Lower leg skin (tissue), 4 donors: ENCODE measurements at regions not wholly inside any gene's neighbourhood (a gene's known extent, or its start where the extent isn't known, plus 50 kb on each side); places are given as distances from the start of the nearest gene placed in this dataset.

Experiments
- DNase-seq, 2 donors: peaks; one replicate each; pipeline ENCODE4 v3.0.0-alpha.2; 2019; ENCODE audit warnings: low spot score in 2 of 2
- H3K4me3 ChIP-seq: fragments of 200-600 bp; sonication (generic); 2 replicates; pipeline ENCODE4 v1.5.1; 2017; ENCODE audit warnings: mild to moderate bottlenecking, low read depth; ENCODE audit not compliant: poor library complexity, severe bottlenecking
- CTCF ChIP-seq, 3 donors: fragments of 450-650 bp; IDR thresholded peaks; one replicate each; pipeline ENCODE4 v1.5.1; 2016; ENCODE audit warnings: antibody characterized with exemption in 3 of 3, mild to moderate bottlenecking in 3 of 3, moderate library complexity in 2 of 3
- POLR2A ChIP-seq, 2 donors: fragments of 450-650 bp; IDR thresholded peaks; one replicate each; pipeline ENCODE4 v1.6.1; 2016 to 2017; ENCODE audit warnings: antibody characterized with exemption in 2 of 2, mild to moderate bottlenecking in 1 of 2, moderate library complexity in 1 of 2
- WGBS, 2 donors: methylation state at CpG; one replicate each; pipeline ENCODE4 v1.1.5; 2018; 5-methylcytosine and 5-hydroxymethylcytosine counted together
- intact Hi-C: fragments of 100-400 bp; cut with DNase I; formaldehyde crosslinking; loops from one replicate; pipeline ENCODE4 v1.15.0; 2023; ENCODE audit warnings: low total_unique reads

GRCh38 chr5:17432569-17432968 is 65.5 kb upstream of the TAF11L2 start:
- no peak for DNase-seq
- intact Hi-C loops, result no loop called here
- no peak overlapping the region for H3K4me3 ChIP-seq
- WGBS, 2 donors, result 91 to 95% methylated on average over 3 of the region's 3 CpGs
- TF ChIP-seq CTCF (IDR thresholded peaks at IDR 0.05) (no peak), POLR2A (IDR thresholded peaks at IDR 0.05) (no peak)

- TF ChIP-seq POLR2A (IDR thresholded peaks at IDR 0.05), result no peak
- no peak for TF ChIP-seq CTCF (IDR thresholded peaks at IDR 0.05)
- WGBS, 2 donors, result 74 to 81% methylated on average over 6 of the region's 6 CpGs
- DNase-seq, result no peak
- H3K4me3 ChIP-seq, result no peak overlapping the region
- intact Hi-C loops, result no loop called here
Observed at GRCh38 chr5:17433406-17433805, 64.6 kb upstream of the TAF11L2 start.

- intact Hi-C loops, result no loop called here
- TF ChIP-seq POLR2A (IDR thresholded peaks at IDR 0.05), result no peak
- TF ChIP-seq CTCF (IDR thresholded peaks at IDR 0.05), result no peak
- DNase-seq, result no peak
- no peak overlapping the region for H3K4me3 ChIP-seq
Observed at GRCh38 chr5:17434982-17435381, 63.0 kb upstream of the TAF11L2 start.

- H3K4me3 ChIP-seq, result no peak overlapping the region
- no peak for TF ChIP-seq POLR2A (IDR thresholded peaks at IDR 0.05)
- TF ChIP-seq CTCF (IDR thresholded peaks at IDR 0.05), result no peak
- DNase-seq, result no peak
- intact Hi-C loops, result no loop called here
- WGBS, 2 donors, result 40 to 51% methylated on average over 4 of the region's 4 CpGs
Observed at GRCh38 chr5:17436350-17436749, 61.7 kb upstream of the TAF11L2 start.

- TF ChIP-seq CTCF (IDR thresholded peaks at IDR 0.05) (no peak), POLR2A (IDR thresholded peaks at IDR 0.05) (no peak)
- intact Hi-C loops, result no loop called here
- 53 to 56% methylated on average over 4 of the region's 4 CpGs for WGBS, 2 donors
- DNase-seq, result no peak
- H3K4me3 ChIP-seq, result no peak overlapping the region
Observed at GRCh38 chr5:17436761-17437221, 61.2 kb upstream of the TAF11L2 start.

GRCh38 chr5:17438027-17438426 is 60.0 kb upstream of the TAF11L2 start:
- WGBS, 2 donors, result 85 to 91% methylated on average over 4 of the region's 4 CpGs
- no peak overlapping the region for H3K4me3 ChIP-seq
- intact Hi-C loops, result no loop called here
- no peak for DNase-seq
- TF ChIP-seq POLR2A (IDR thresholded peaks at IDR 0.05), result no peak
- no peak for TF ChIP-seq CTCF (IDR thresholded peaks at IDR 0.05)
